SK-N-SH (cell line): ENCODE measurements at regions not wholly inside any gene's neighbourhood (a gene's known extent, or its start where the extent isn't known, plus 50 kb on each side); places are given as distances from the start of the nearest gene placed in this dataset.

ENCODE experiments used
- MXI1 ChIP-seq: IDR thresholded peaks from 2 replicates; pipeline ENCODE4 v1.6.1; 2012; ENCODE audit warnings: mild to moderate bottlenecking, low read depth, low read length, improper control_type of control experiment
- RXRA ChIP-seq: IDR thresholded peaks from 2 replicates; pipeline ENCODE4 v1.4.0; 2012; ENCODE audit warnings: low read depth, mild to moderate bottlenecking, borderline replicate concordance
- TF ChIP-seq, protein P1 (sequence below): fragments of 200-600 bp; sonication (generic); IDR thresholded peaks from 2 replicates; pipeline ENCODE4 v1.6.1; 2017; ENCODE audit warnings: antibody characterized with exemption, mild to moderate bottlenecking, moderate library complexity
- TF ChIP-seq, protein P2 (sequence below): IDR thresholded peaks from 2 replicates; pipeline ENCODE4 v1.6.1; 2012; ENCODE audit warnings: mild to moderate bottlenecking, low read depth, low read length, moderate library complexity
- TF ChIP-seq, protein P3 (sequence below): fragments of 150-350 bp; IDR thresholded peaks from 2 replicates; pipeline ENCODE4 v1.6.1; 2017; ENCODE audit warnings: antibody characterized with exemption, low read length, low read depth, borderline replicate concordance

GRCh38 chr1:198825254-198825653 lies 186.4 kb downstream of the PTPRC start:
- TF ChIP-seq, protein P1, sequence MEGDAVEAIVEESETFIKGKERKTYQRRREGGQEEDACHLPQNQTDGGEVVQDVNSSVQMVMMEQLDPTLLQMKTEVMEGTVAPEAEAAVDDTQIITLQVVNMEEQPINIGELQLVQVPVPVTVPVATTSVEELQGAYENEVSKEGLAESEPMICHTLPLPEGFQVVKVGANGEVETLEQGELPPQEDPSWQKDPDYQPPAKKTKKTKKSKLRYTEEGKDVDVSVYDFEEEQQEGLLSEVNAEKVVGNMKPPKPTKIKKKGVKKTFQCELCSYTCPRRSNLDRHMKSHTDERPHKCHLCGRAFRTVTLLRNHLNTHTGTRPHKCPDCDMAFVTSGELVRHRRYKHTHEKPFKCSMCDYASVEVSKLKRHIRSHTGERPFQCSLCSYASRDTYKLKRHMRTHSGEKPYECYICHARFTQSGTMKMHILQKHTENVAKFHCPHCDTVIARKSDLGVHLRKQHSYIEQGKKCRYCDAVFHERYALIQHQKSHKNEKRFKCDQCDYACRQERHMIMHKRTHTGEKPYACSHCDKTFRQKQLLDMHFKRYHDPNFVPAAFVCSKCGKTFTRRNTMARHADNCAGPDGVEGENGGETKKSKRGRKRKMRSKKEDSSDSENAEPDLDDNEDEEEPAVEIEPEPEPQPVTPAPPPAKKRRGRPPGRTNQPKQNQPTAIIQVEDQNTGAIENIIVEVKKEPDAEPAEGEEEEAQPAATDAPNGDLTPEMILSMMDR = no peak
- TF ChIP-seq, protein P2, sequence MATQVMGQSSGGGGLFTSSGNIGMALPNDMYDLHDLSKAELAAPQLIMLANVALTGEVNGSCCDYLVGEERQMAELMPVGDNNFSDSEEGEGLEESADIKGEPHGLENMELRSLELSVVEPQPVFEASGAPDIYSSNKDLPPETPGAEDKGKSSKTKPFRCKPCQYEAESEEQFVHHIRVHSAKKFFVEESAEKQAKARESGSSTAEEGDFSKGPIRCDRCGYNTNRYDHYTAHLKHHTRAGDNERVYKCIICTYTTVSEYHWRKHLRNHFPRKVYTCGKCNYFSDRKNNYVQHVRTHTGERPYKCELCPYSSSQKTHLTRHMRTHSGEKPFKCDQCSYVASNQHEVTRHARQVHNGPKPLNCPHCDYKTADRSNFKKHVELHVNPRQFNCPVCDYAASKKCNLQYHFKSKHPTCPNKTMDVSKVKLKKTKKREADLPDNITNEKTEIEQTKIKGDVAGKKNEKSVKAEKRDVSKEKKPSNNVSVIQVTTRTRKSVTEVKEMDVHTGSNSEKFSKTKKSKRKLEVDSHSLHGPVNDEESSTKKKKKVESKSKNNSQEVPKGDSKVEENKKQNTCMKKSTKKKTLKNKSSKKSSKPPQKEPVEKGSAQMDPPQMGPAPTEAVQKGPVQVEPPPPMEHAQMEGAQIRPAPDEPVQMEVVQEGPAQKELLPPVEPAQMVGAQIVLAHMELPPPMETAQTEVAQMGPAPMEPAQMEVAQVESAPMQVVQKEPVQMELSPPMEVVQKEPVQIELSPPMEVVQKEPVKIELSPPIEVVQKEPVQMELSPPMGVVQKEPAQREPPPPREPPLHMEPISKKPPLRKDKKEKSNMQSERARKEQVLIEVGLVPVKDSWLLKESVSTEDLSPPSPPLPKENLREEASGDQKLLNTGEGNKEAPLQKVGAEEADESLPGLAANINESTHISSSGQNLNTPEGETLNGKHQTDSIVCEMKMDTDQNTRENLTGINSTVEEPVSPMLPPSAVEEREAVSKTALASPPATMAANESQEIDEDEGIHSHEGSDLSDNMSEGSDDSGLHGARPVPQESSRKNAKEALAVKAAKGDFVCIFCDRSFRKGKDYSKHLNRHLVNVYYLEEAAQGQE = no peak
- no peak for TF ChIP-seq RXRA
- TF ChIP-seq, protein P3, sequence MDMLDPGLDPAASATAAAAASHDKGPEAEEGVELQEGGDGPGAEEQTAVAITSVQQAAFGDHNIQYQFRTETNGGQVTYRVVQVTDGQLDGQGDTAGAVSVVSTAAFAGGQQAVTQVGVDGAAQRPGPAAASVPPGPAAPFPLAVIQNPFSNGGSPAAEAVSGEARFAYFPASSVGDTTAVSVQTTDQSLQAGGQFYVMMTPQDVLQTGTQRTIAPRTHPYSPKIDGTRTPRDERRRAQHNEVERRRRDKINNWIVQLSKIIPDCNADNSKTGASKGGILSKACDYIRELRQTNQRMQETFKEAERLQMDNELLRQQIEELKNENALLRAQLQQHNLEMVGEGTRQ = no peak
- no peak for TF ChIP-seq MXI1
